Esophagus squamous epithelium (tissue), 4 donors: ENCODE measurements at regions not wholly inside any gene's neighbourhood (a gene's known extent, or its start where the extent isn't known, plus 50 kb on each side); places are given as distances from the start of the nearest gene placed in this dataset.

Experiments used
- POLR2A ChIP-seq, 4 donors: fragments of 450-650 bp; IDR thresholded peaks; one replicate each; pipeline ENCODE4 v1.6.1; 2017; ENCODE audit warnings: antibody characterized with exemption in 4 of 4, mild to moderate bottlenecking in 4 of 4, moderate library complexity in 3 of 4
- TF ChIP-seq, protein P1 (sequence below), 6 experiments: fragments of 450-650 bp in 4 of 6; fragments of 200-600 bp in 2 of 6; sonication (generic) in 2 of 6; IDR thresholded peaks; one replicate each; pipeline ENCODE4 v1.5.1; 2016 to 2019; ENCODE audit warnings: antibody characterized with exemption in 6 of 6, mild to moderate bottlenecking in 4 of 6, moderate library complexity in 4 of 6

DNA sequence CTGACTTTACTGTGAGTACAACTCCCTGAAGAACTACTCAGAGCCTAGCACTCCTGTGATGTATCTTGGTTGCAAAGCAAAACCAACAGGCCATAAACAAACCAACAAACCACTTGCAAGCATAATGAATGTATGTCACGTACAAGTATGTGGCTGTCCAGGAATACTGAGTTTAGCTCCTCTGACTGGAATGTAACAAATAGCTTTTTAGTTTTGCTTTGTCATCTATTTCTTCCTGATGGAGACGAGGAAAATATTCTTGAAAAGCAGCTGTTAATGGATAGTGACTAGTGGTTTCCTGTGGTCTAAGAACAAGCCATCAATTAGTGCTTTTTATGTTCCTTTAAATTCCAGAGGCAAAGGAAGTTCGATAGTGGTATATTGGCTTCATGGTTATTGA lies 101.9 kb upstream of the LY86 start:
- TF ChIP-seq, protein P1, sequence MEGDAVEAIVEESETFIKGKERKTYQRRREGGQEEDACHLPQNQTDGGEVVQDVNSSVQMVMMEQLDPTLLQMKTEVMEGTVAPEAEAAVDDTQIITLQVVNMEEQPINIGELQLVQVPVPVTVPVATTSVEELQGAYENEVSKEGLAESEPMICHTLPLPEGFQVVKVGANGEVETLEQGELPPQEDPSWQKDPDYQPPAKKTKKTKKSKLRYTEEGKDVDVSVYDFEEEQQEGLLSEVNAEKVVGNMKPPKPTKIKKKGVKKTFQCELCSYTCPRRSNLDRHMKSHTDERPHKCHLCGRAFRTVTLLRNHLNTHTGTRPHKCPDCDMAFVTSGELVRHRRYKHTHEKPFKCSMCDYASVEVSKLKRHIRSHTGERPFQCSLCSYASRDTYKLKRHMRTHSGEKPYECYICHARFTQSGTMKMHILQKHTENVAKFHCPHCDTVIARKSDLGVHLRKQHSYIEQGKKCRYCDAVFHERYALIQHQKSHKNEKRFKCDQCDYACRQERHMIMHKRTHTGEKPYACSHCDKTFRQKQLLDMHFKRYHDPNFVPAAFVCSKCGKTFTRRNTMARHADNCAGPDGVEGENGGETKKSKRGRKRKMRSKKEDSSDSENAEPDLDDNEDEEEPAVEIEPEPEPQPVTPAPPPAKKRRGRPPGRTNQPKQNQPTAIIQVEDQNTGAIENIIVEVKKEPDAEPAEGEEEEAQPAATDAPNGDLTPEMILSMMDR (IDR thresholded peaks at IDR 0.05): no peak
- no peak for TF ChIP-seq POLR2A (IDR thresholded peaks at IDR 0.05)
